SK-N-SH (cell line): ENCODE measurements at regions not wholly inside any gene's neighbourhood (a gene's known extent, or its start where the extent isn't known, plus 50 kb on each side); places are given as distances from the start of the nearest gene placed in this dataset.

Experiments used
- CTCF ChIA-PET: fragments of 300-600, 350-600 bp; formaldehyde crosslinking; extraction: SDS; loops from one replicate; lab custom pipeline; 2021; lab: Yijun Ruan, JAX
- POLR2A ChIA-PET: fragments of 350-600 bp; sonication (Branson Sonifier 250); formaldehyde crosslinking; extraction: SDS; loops from one replicate; lab custom pipeline; 2020; ENCODE audit warnings: antibody characterized with exemption, inconsistent platforms; lab: Yijun Ruan, JAX
- DNase-seq: peaks from one replicate; pipeline ENCODE4 v3.0.0; 2012
- H2AFZ ChIP-seq: fragments of 200-600 bp; sonication (generic); 2 replicates; pipeline ENCODE4 v1.8.1; 2016; ENCODE audit warnings: antibody characterized with exemption, mild to moderate bottlenecking, low read depth
- H3F3A ChIP-seq: fragments of 200-600 bp; sonication (generic); replicated peaks from 2 replicates; pipeline ENCODE3; 2016; ENCODE audit warnings: antibody characterized with exemption, mild to moderate bottlenecking; ENCODE audit not compliant: insufficient read depth
- H3K27ac ChIP-seq, 2 experiments: fragments of 200-500 bp in 1 of 2; fragments of 200-600 bp in 1 of 2; sonication (Bioruptor generic) in 1 of 2; sonication (generic), shearing (Covaris generic) in 1 of 2; 2 replicates each; pipeline versions ENCODE4 v1.5.1 to v1.6.1; 2014 to 2016; ENCODE audit warnings: low read depth in 2 of 2, inconsistent platforms in 1 of 2, low read length in 1 of 2, mild to moderate bottlenecking in 1 of 2, mixed read lengths in 1 of 2
- H3K27me3 ChIP-seq: fragments of 200-600 bp; sonication (generic), shearing (Covaris generic); 2 replicates; pipeline ENCODE4 v1.6.1; 2016; ENCODE audit warnings: mixed run types; ENCODE audit not compliant: insufficient read depth
- H3K36me3 ChIP-seq, 2 experiments: fragments of 200-500 bp in 1 of 2; fragments of 200-600 bp in 1 of 2; sonication (Bioruptor generic) in 1 of 2; sonication (generic) in 1 of 2; replicated peaks in 1 of 2; 2 replicates each; pipeline versions ENCODE3 to v1.5.1; 2014 to 2016; ENCODE audit warnings: low read length in 1 of 2, mild to moderate bottlenecking in 1 of 2; ENCODE audit not compliant: insufficient read depth in 2 of 2, control insufficient read depth in 1 of 2
- H3K4me1 ChIP-seq, 2 experiments: fragments of 200-500 bp in 1 of 2; fragments of 200-600 bp in 1 of 2; sonication (Bioruptor generic) in 1 of 2; sonication (generic), shearing (Covaris generic) in 1 of 2; 2 replicates each; pipeline versions ENCODE4 v1.5.1 to v1.6.1; 2014 to 2016; ENCODE audit warnings: low read depth in 1 of 2, low read length in 1 of 2, mixed run types in 1 of 2; ENCODE audit not compliant: insufficient read depth in 2 of 2, control insufficient read depth in 1 of 2
- H3K4me2 ChIP-seq: fragments of 200-600 bp; sonication (generic), shearing (Covaris generic); 2 replicates; pipeline ENCODE4 v1.6.1; 2017; ENCODE audit warnings: mixed run types
- H3K4me3 ChIP-seq, 2 experiments: fragments of 200-500 bp in 1 of 2; fragments of 200-600 bp in 1 of 2; sonication (Bioruptor generic) in 1 of 2; sonication (generic), shearing (Covaris generic) in 1 of 2; 2 replicates each; pipeline versions ENCODE4 v1.5.1 to v1.8.1; 2014 to 2016; ENCODE audit warnings: low read depth in 2 of 2, inconsistent platforms in 1 of 2, low read length in 1 of 2, mild to moderate bottlenecking in 1 of 2, mixed read lengths in 1 of 2, moderate library complexity in 1 of 2
- H3K79me2 ChIP-seq: fragments of 200-600 bp; sonication (generic); 2 replicates; pipeline ENCODE4 v1.8.1; 2017; ENCODE audit warnings: mild to moderate bottlenecking; ENCODE audit not compliant: insufficient read depth
- H3K9ac ChIP-seq: fragments of 200-600 bp; sonication (generic); 2 replicates; pipeline ENCODE4 v1.6.1; 2017; ENCODE audit warnings: mixed run types
- H3K9me2 ChIP-seq: fragments of 200-600 bp; sonication (generic); 2 replicates; pipeline ENCODE4 v1.6.1; 2017; ENCODE audit warnings: mixed run types
- H3K9me3 ChIP-seq: fragments of 200-600 bp; sonication (generic); 2 replicates; pipeline ENCODE4 v1.6.1; 2017; ENCODE audit warnings: mixed run types, mild to moderate bottlenecking, moderate library complexity
- H4K20me1 ChIP-seq: fragments of 200-600 bp; sonication (generic); 2 replicates; pipeline ENCODE4 v1.6.1; 2017; ENCODE audit warnings: mild to moderate bottlenecking, mixed run types; ENCODE audit not compliant: insufficient read depth
- CHD2 ChIP-seq: fragments of 150-350 bp; IDR thresholded peaks from 2 replicates; pipeline ENCODE4 v1.6.1; 2018; ENCODE audit warnings: low read length; ENCODE audit not compliant: partially characterized antibody
- CTCF ChIP-seq: fragments of 200-600 bp; sonication (generic); IDR thresholded peaks from 2 replicates; pipeline ENCODE4 v1.6.1; 2017; ENCODE audit warnings: antibody characterized with exemption, mild to moderate bottlenecking, moderate library complexity
- EP300 ChIP-seq, 2 experiments: IDR thresholded peaks; 2 replicates each; pipeline versions ENCODE4 v1.4.0 to v1.6.1; 2012; ENCODE audit warnings: borderline replicate concordance in 1 of 2, low read depth in 1 of 2, low read length in 1 of 2
- FOSL2 ChIP-seq: IDR thresholded peaks from 2 replicates; pipeline ENCODE4 v1.4.0; 2012; ENCODE audit warnings: low read depth, mild to moderate bottlenecking, moderate library complexity, borderline replicate concordance
- GATA2 ChIP-seq: sonication (generic); formaldehyde crosslinking; IDR thresholded peaks from 2 replicates; pipeline ENCODE4 v1.5.0; 2020; ENCODE audit warnings: mild to moderate bottlenecking, missing genetic modification reagents
- MAX ChIP-seq: IDR thresholded peaks from 2 replicates; pipeline ENCODE4 v1.4.0; 2012; ENCODE audit warnings: low read depth
- MEF2A ChIP-seq: IDR thresholded peaks from 2 replicates; pipeline ENCODE4 v1.4.0; 2012; ENCODE audit warnings: low read depth, borderline replicate concordance
- MXI1 ChIP-seq: IDR thresholded peaks from 2 replicates; pipeline ENCODE4 v1.6.1; 2012; ENCODE audit warnings: mild to moderate bottlenecking, low read depth, low read length, improper control_type of control experiment
- NFIC ChIP-seq: IDR thresholded peaks from 2 replicates; pipeline ENCODE4 v1.4.0; 2012; ENCODE audit warnings: borderline replicate concordance
- NRF1 ChIP-seq: IDR thresholded peaks from 2 replicates; pipeline ENCODE4 v1.6.1; 2012; ENCODE audit warnings: low read depth, mild to moderate bottlenecking, low read length
- RAD21 ChIP-seq: IDR thresholded peaks from 2 replicates; pipeline ENCODE4 v1.6.1; 2012; ENCODE audit warnings: mild to moderate bottlenecking, low read length
- RXRA ChIP-seq: IDR thresholded peaks from 2 replicates; pipeline ENCODE4 v1.4.0; 2012; ENCODE audit warnings: low read depth, mild to moderate bottlenecking, borderline replicate concordance
- TCF12 ChIP-seq: IDR thresholded peaks from 2 replicates; pipeline ENCODE4 v1.4.0; 2012
- TEAD4 ChIP-seq: IDR thresholded peaks from 2 replicates; pipeline ENCODE4 v1.4.0; 2012; ENCODE audit warnings: mild to moderate bottlenecking, borderline replicate concordance; ENCODE audit not compliant: insufficient read depth
- USF1 ChIP-seq: IDR thresholded peaks from 2 replicates; pipeline ENCODE4 v1.4.0; 2012; ENCODE audit warnings: low read depth, borderline replicate concordance
- USF2 ChIP-seq: fragments of 150-350 bp; IDR thresholded peaks from 2 replicates; pipeline ENCODE4 v1.6.1; 2017; ENCODE audit warnings: antibody characterized with exemption, low read length, low read depth, borderline replicate concordance
- ZBTB33 ChIP-seq: IDR thresholded peaks from 2 replicates; pipeline ENCODE4 v1.4.0; 2012; ENCODE audit warnings: low read depth, borderline replicate concordance
- WGBS: methylation state at CpG from one replicate; pipeline ENCODE4 v1.1.6; 2017; ENCODE audit warnings: low lambda C conversion rate; 5-methylcytosine and 5-hydroxymethylcytosine counted together

- ChIA-PET POLR2A (no interaction called here), CTCF (interaction anchor here (0.7 kb wide), 1 partner anchor 294 kb away, joined by 3 read pairs; no protein-coding TSS in a partner anchor)
- Histone ChIP-seq H3K36me3 (no peaks in the 10 kb centered on the region), H3K4me1 (peaks cover 0 to 10% of the 10 kb centered on the region in 2 experiments; a peak in 2 of 4 replicates), H3K4me2 (no peak overlapping the region), H3K9me2 (no peaks in the 10 kb centered on the region), H3F3A (no peaks in the 10 kb centered on the region), H3K9me3 (no peaks in the 10 kb centered on the region; the same call in 1 of the 2 replicates), H3K79me2 (no peaks in the 10 kb centered on the region), H4K20me1 (no peaks in the 10 kb centered on the region), H3K27ac (no peak overlapping the region), H3K27me3 (no peaks in the 10 kb centered on the region), H3K9ac (no peak overlapping the region), H3K4me3 (no peak overlapping the region), H2AFZ (no peak overlapping the region)
- WGBS: 86% methylated on average over 6 of the region's 10 CpGs
- no peak for TF ChIP-seq TEAD4
- TF ChIP-seq CHD2: no peak
- TF ChIP-seq MEF2A: no peak
- no peak for TF ChIP-seq USF1
- TF ChIP-seq ZBTB33: no peak
- no peak for TF ChIP-seq TCF12
- TF ChIP-seq NRF1: no peak
- no peak for TF ChIP-seq MXI1
- TF ChIP-seq FOSL2: no peak
- no peak for TF ChIP-seq RXRA
- no peak for TF ChIP-seq NFIC
- TF ChIP-seq EP300 (IDR thresholded peaks at IDR 0.05; ENCODE audit: borderline replicate concordance in 1 of 2, low read depth in 1 of 2, low read length in 1 of 2): no peak
- no peak for TF ChIP-seq GATA2 (CRISPR knock-in tag)
- no peak for TF ChIP-seq RAD21
- TF ChIP-seq CTCF: no peak
- no peak for TF ChIP-seq USF2
- no peak for TF ChIP-seq MAX
- DNase-seq: no peak
Measured at GRCh38 chr6:149138089-149138488, 179.4 kb upstream of the TAB2 start.
